ENCODE measurements at regions not wholly inside any gene's neighbourhood (a gene's known extent, or its start where the extent isn't known, plus 50 kb on each side); places are given as distances from the start of the nearest gene placed in this dataset.

DNA sequence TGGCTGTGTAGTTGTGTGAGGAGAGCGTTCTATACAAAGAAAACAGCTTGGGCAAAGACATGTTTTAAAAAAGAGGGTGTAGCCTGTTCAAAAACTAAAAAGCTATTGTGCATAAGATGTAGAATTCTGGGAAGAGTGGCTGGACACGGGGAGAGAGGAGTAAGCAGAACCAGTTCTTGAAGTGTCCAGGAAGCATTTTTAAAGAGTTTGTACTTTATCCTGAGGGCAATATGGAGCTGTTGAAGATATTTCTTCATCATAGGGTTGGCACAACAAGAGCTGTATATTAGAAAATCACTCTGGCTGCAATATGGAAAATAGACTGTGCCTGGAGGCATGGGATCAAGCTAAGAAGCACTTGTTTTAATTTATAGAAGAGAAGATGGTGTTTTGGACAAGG, 458.9 kb upstream of the LMO3 start (continued):
- no peak for TF ChIP-seq ZNF425 (CRISPR knock-in tag; conservative IDR thresholded peaks at IDR 0.05)
- no peak for TF ChIP-seq E2F4 (CRISPR knock-in tag; IDR thresholded peaks at IDR 0.05; ENCODE audit: borderline replicate concordance, low read depth)

DNA sequence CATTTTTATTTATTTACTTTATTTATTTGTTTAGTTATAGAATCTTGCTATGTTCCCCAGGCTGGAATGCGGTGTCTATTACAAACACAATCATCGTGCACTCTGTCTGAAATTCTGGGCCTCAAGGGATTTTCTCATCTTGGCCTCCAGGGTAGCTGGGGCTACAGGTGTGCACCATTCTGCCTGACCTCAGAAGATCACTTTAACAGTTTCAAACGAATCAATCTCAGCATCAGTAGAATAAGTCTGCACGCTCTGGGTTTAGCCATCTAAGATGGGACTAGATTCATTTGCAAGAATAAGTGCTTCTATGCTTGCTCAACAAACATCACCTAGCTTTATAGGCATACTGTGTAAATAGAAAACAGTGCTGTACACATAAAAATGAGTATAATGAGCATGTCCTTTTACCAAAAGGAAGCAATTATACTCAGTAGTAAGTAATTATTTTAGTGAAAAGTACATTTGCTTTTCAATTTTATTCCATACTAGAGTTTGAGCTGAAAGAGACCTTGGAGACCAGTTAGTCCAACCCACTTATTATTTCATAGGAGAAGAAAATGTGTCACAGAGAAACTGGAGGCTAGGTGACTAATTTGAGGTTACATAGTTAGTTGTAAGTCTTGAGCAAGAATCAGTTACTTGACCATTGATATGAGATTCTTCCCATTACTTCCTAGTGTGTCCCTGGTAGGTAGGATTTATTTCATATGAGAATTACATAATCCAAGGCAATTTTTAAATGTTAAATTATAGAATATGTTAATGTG, 456.5 kb upstream of the LMO3 start:
- Mint-ChIP-seq H3K4me1 (no peaks in the 10 kb centered on the region; the same call in 1 of the 2 replicates), H3K36me3 (no peaks in the 10 kb centered on the region), H3K27ac (no peak overlapping the region), H3K9me3 (no peaks in the 10 kb centered on the region), H3K27me3 (ENCODE audit: low read depth) (no peaks in the 10 kb centered on the region), H3K4me3 (no peak overlapping the region)
- CTCF ChIA-PET, result no interaction called here
- ATAC-seq, result no peak
- no peak for DNase-seq (ENCODE audit: low spot score)
- TF ChIP-seq, protein P1, sequence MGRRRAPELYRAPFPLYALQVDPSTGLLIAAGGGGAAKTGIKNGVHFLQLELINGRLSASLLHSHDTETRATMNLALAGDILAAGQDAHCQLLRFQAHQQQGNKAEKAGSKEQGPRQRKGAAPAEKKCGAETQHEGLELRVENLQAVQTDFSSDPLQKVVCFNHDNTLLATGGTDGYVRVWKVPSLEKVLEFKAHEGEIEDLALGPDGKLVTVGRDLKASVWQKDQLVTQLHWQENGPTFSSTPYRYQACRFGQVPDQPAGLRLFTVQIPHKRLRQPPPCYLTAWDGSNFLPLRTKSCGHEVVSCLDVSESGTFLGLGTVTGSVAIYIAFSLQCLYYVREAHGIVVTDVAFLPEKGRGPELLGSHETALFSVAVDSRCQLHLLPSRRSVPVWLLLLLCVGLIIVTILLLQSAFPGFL (CRISPR knock-in tag; IDR thresholded peaks at IDR 0.05; ENCODE audit: borderline replicate concordance), result no peak
- no peak for TF ChIP-seq RELA (CRISPR knock-in tag; IDR thresholded peaks at IDR 0.05; ENCODE audit: borderline replicate concordance)
- TF ChIP-seq ZNF138 (CRISPR knock-in tag; conservative IDR thresholded peaks at IDR 0.05), result no peak
- no peak for TF ChIP-seq ZSCAN18 (CRISPR knock-in tag; IDR thresholded peaks at IDR 0.05)
- TF ChIP-seq JUN (CRISPR knock-in tag; IDR thresholded peaks at IDR 0.05), result no peak
- no peak for TF ChIP-seq MLX (CRISPR knock-in tag; IDR thresholded peaks at IDR 0.05)
- TF ChIP-seq, protein P2, sequence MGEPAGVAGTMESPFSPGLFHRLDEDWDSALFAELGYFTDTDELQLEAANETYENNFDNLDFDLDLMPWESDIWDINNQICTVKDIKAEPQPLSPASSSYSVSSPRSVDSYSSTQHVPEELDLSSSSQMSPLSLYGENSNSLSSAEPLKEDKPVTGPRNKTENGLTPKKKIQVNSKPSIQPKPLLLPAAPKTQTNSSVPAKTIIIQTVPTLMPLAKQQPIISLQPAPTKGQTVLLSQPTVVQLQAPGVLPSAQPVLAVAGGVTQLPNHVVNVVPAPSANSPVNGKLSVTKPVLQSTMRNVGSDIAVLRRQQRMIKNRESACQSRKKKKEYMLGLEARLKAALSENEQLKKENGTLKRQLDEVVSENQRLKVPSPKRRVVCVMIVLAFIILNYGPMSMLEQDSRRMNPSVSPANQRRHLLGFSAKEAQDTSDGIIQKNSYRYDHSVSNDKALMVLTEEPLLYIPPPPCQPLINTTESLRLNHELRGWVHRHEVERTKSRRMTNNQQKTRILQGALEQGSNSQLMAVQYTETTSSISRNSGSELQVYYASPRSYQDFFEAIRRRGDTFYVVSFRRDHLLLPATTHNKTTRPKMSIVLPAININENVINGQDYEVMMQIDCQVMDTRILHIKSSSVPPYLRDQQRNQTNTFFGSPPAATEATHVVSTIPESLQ (CRISPR knock-in tag; IDR thresholded peaks at IDR 0.05), result no peak
- TF ChIP-seq SMAD3 (CRISPR knock-in tag; IDR thresholded peaks at IDR 0.05; ENCODE audit: borderline replicate concordance), result no peak
- no peak for TF ChIP-seq JAZF1 (CRISPR knock-in tag; IDR thresholded peaks at IDR 0.05)
- no peak for TF ChIP-seq ZNF219 (CRISPR knock-in tag; IDR thresholded peaks at IDR 0.05; ENCODE audit: borderline replicate concordance)
- no peak for TF ChIP-seq KAT7 (CRISPR knock-in tag; IDR thresholded peaks at IDR 0.05; ENCODE audit: borderline replicate concordance)
- TF ChIP-seq ZNF396 (CRISPR knock-in tag; IDR thresholded peaks at IDR 0.05; ENCODE audit: borderline replicate concordance), result no peak
- TF ChIP-seq SMAD4 (CRISPR knock-in tag; IDR thresholded peaks at IDR 0.05), result no peak
- TF ChIP-seq, protein P3, sequence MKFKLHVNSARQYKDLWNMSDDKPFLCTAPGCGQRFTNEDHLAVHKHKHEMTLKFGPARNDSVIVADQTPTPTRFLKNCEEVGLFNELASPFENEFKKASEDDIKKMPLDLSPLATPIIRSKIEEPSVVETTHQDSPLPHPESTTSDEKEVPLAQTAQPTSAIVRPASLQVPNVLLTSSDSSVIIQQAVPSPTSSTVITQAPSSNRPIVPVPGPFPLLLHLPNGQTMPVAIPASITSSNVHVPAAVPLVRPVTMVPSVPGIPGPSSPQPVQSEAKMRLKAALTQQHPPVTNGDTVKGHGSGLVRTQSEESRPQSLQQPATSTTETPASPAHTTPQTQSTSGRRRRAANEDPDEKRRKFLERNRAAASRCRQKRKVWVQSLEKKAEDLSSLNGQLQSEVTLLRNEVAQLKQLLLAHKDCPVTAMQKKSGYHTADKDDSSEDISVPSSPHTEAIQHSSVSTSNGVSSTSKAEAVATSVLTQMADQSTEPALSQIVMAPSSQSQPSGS (CRISPR knock-in tag; IDR thresholded peaks at IDR 0.05; ENCODE audit: borderline replicate concordance, low read depth), result no peak
- TF ChIP-seq ESRRA (CRISPR knock-in tag; IDR thresholded peaks at IDR 0.05; ENCODE audit: borderline replicate concordance), result no peak
- no peak for TF ChIP-seq SOX15 (CRISPR knock-in tag; IDR thresholded peaks at IDR 0.05)
- no peak for TF ChIP-seq PRRX2 (CRISPR knock-in tag; IDR thresholded peaks at IDR 0.05)
- TF ChIP-seq E2F4 (CRISPR knock-in tag; IDR thresholded peaks at IDR 0.05; ENCODE audit: borderline replicate concordance, low read depth), result no peak
- POLR2A ChIA-PET, result no interaction called here
